NCI-H128 (cell line): ENCODE measurements at regions not wholly inside any gene's neighbourhood (a gene's known extent, or its start where the extent isn't known, plus 50 kb on each side); places are given as distances from the start of the nearest gene placed in this dataset.
"Not testable (repeated sequence)": the region's sequence is repeated elsewhere in the genome, so short reads cannot be mapped to it uniquely, and the experiment has no call there.

Experiments used
- DNase-seq: peaks from one replicate; lab custom pipeline; 2025; ENCODE audit not compliant: unreplicated experiment; lab: John Stamatoyannopoulos, UW

- no peak for DNase-seq
These were observed 725.8 kb downstream of the BCL11A start for GRCh38 chr2:59827677-59828076.

DNA sequence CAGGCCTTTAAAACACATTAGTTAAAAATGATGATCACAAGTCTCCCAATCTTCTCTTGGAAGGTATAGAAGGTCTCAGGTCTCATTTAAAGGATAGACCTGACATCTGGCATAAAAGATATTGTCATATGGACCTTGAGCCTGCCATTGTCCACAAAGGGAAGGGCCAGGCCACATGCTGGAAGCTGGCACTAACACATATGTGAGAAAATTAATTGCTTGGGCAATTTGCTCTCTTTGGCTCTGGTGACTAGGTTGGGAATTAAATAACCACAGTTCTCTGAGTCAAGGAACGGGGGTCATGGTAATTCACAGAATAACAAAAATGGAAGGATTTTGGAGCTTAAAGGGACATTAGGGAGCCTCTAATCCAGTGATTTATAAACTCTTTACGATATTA is 727.3 kb downstream of the BCL11A start:
- no peak for DNase-seq

DNA sequence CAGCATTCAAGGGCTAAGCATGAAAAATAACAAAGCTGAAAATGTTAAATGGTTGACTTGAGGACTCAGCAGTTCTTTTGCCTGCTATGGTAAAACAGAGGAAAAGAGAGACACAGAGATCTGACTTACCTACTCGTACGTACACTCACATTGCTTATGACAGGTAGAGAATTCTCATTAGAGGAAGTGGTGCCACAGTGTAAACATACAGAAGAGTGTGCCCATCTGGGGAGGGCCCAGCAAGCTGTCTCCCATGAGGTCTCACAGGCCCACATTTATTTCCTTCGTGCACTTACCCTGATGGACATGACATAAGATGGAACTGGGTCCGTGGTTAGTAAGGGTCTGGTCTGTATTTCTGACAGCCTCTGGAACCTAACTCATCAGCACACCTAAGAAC is 729.1 kb downstream of the BCL11A start:
- no peak for DNase-seq

DNA sequence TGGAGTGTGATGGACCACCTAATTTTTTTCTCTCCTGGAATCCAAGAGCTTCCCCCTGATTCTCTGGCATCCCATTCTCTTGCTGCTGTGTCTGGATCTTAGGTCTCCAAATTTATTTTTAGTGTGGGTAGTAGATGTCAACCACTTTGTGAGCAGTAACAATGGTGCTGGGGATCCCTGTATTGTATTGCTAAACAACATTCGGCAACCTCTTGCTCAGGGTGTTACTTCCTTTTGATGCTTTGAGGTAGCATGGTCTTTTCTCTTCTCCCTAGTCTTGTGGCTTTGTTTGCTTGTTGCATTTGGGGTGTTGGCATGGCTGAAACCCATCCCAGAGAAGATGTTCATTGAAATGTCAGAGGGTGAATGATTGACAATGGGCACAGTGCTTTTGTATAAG is 737.4 kb downstream of the BCL11A start:
- DNase-seq = no peak

- not testable (repeated sequence) for DNase-seq
These were observed 743.2 kb downstream of the BCL11A start for GRCh38 chr2:59810283-59810682.

- DNase-seq = no peak
These were observed 747.0 kb downstream of the BCL11A start for GRCh38 chr2:59806486-59806885.

DNA sequence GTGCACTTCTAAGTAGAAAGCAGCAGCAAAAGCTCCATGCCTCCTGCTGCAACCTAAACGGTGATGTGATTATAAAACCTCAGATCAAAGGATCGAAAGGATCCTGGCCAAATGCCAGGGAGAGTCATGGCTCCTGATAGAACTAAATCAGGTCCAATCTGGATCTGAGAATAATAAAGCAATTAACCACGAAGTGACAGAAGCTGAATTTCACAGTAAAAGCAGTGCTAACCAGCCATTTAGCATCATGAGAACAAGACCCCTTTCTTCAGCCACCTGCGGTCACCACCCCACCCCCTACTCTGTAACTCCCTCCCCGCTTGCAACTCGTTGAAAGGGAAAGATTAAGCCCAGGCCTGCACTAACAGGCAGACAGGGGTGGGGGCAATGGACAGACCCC is 748.7 kb downstream of the BCL11A start:
- peak; percentile 12 for DNase-seq

DNA sequence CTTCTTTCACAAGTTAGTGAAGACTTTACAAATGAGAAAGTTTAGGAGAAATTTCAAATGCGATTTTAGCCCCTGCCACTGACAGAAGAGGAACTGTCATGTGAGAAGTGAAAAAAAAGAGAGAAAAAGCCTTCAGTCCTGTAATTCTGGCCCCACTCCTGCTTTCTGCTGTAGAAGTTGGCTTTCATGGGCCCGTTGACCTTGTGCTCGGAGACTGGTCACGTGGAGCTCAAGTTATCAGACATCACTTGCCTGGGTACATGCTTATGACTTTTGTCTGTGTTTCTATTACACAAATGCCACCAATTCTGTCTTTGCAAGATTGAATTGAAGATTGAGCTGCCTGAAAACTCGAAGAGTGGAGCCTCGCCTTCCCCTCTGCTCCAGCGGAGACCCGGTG is 749.9 kb downstream of the BCL11A start:
- DNase-seq = no peak

- DNase-seq = no peak
These were observed 754.7 kb downstream of the BCL11A start for GRCh38 chr2:59798687-59799232.

DNA sequence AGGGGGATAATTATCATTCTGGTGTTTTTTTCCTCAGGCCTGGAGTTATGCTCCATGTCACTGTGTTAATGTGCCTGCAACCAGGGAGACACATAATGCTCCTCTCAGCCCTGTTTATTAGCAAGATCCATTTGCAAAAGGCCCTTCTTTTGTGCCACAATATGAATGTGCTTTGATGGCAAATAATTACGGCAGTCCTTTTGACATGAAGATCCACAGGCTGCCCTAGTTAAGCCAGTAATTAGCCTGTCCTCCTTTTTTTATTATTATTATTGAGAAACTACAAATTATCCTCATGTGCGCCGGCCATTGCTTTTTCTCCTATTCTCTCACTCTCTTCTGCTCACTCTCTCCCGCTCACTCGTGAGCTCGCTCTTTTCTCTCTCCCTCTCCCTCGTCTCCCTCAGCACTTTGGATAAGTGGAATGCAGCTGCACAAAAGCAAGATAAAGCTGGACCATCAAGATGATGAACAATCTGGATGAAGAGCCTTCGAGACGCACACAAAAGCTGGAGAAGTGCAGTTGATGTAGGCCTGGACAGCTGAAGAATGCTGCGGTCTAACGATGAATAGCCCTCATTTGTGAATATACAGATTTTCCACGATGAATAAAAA is 762.3 kb downstream of the BCL11A start:
- no peak for DNase-seq

GRCh38 chr2:59790186-59791003 is 763.1 kb downstream of the BCL11A start:
- DNase-seq = no peak

DNA sequence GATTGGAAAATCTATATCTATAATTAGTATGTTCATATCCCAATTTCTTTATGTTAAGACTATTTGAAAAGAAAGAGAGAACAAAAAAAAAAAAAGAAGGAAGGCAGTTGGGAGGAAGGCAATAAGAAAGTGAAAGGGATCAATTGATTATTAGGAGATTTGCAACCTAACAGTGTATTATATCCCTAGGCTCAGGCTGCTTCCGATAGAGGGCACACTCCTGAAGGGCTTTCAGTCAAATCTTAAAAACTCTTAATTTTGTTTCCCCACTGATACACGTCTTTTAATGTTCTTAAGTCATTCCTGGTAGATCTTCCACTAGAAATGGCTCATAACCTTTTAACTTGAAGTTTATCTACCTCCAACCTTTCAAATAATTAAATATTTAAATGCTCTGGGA is 763.9 kb downstream of the BCL11A start:
- DNase-seq = no peak

DNA sequence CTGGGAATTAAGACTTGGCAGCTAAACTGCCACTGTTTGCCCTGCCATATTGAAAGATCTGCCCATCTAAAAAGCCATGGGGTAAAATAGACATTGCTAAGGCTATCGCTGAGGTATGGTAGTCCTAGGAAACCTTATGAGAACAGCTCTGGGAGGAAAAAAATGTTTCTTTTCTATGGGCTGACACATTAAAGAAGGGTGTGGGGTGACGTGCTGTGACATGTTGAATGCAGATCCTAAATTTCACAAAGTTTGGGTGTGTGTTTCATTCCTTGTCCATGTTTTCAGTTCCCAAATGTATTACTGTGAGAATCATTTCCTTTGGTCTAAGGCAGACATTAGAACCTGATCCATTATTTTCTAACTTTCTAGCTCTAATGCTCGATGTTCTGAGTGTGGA is 766.4 kb downstream of the BCL11A start:
- no peak for DNase-seq

DNA sequence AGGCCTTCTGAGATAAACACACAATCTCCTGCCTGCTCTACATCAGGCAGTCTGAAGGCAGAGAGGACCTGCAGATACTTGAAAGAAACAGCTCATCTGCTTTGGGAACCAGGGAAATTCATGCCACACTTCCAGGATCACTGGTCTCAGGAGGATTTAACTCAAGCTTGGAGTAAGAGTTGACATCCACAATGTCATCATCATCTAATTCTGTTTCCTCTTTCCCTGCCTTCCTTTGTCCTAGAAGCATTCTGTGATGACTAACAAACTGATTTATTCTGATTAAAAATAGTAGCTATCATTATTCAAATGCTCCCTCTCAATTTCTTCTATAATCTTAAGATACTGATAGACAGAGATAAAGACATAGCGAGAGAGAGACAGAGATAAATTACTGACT is 766.8 kb downstream of the BCL11A start:
- DNase-seq = no peak

DNA sequence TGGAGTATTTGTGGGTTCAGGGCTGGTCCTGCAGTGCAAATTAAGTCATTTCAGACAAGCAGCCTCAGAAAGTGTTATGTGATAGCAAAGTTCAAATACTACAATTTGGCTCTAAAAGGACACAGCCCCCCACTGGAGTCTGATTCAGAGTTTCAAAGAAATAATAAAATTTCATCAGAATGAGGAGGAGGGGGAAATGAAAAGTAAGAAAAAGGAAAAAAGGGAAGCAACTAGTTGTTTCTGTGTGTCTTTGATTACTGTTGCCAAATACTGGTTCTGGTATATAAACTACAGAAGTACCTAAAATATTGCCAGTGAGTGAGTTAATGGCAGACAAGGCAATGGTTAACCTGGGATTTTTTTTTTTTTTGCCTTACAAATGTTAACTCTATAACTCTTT is 773.9 kb downstream of the BCL11A start:
- DNase-seq = no peak

DNA sequence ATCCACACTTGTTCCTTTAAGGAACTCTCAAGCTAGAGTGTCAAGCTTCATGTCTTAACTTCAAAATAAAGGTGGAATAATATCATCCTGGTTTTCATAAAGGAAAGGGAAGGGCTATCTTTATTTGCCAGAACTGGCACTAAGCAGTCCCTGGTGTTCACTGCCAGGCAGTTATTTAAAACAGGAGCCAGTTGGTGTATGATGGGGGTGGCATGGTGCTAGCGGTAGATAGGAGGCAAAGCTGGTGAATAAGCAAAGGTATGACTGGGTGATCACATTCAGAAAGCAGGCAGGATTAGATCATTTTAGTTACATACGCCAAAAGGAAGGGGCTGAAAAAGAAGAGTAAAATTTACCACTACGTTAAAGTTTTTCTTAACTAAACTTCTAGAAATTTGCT is 776.3 kb downstream of the BCL11A start:
- DNase-seq = no peak

DNA sequence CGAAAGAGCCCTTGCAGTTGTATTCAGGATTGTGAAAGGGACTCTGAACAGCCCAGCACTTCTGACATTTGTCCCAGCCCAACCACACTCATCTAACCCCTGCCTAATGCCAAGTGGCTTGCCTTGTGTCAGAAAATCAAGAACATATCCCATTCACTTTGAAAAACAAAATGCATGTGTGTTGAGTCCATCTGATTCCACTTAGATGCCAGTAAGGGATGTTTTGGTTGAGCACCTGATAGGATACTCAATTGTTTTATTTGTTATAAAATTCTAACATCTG is 776.8 kb downstream of the BCL11A start:
- DNase-seq = no peak

DNA sequence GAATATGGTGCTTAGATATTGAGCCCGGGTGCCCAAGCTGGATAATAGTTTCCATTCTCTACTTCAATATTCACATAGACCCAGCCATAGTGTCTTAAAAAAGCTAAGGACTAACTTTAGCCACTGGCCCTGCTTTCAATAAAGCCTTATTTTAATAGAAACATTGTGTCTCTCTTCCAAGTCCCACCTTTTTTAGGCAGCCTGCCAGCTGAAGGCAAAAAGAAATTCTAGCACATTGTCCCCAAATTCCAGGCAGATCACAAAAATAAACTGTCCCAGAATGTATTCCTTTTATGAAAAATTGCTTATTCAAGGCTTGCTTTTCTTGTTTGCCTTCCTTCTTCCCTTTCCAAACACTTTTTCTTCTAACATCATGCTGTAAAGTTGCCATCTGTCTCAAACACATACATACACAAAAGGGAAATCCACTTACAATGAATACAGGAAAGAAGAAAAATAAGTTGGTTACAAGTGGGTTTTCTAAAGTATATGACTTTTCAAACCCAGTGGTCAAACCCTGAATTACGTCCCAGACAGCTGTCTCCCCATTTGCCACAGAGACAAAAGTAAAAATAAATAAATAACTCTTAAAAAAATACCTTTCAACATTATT is 778.5 kb downstream of the BCL11A start:
- no peak for DNase-seq

- DNase-seq = no peak
These were observed 782.8 kb downstream of the BCL11A start for GRCh38 chr2:59770651-59771050.

GRCh38 chr2:59761966-59762365 is 791.5 kb downstream of the BCL11A start:
- DNase-seq = no peak

DNA sequence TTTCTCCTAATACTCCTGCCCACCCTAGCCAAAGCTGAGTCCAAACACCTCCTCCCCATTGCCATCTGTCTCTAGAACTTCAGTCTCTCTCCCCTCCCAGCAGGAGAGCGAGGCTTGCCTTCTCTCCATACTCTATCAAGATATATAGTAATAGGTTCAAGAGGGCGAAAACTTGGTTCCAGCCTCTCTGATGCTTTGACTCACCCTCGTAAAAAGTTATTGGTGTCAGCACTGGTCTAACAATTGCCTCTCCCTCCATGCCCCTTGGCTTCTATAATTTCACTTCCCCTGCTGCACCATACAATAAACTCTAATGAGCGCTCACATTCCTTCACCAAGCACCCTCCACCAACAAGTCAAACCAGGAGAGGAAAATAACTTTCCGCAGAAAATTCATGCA is 797.3 kb downstream of the BCL11A start:
- DNase-seq = no peak

- no peak for DNase-seq
These were observed 799.3 kb downstream of the BCL11A start for GRCh38 chr2:59754011-59754735.
